ENCODE measurements at regions not wholly inside any gene's neighbourhood (a gene's known extent, or its start where the extent isn't known, plus 50 kb on each side); places are given as distances from the start of the nearest gene placed in this dataset.

- Histone ChIP-seq H3K27me3 (ENCODE audit: insufficient read depth, insufficient read length) (no peaks in the 10 kb centered on the region), H3K4me1 (ENCODE audit: insufficient read depth, insufficient read length) (no peaks in the 10 kb centered on the region), H3K36me3 (ENCODE audit: insufficient read depth, insufficient read length, low read length) (no peaks in the 10 kb centered on the region), H3K4me3 (ENCODE audit: insufficient read length, low read depth) (no peak overlapping the region), H3K9ac (ENCODE audit: insufficient read length, low read depth) (no peak overlapping the region), H3K9me3 (ENCODE audit: insufficient read depth, low read length) (no peaks in the 10 kb centered on the region)
- DNase-seq (ENCODE audit: low read depth, low spot score) = no peak
- TF ChIP-seq ZNF274 (IDR thresholded peaks at IDR 0.05; ENCODE audit: low read depth, low read length) = no peak
- no peak for TF ChIP-seq YY1 (IDR thresholded peaks at IDR 0.05; ENCODE audit: insufficient read depth, insufficient read length)
- no peak for TF ChIP-seq SUZ12 (IDR thresholded peaks at IDR 0.05; ENCODE audit: extremely low read depth, insufficient read depth, insufficient read length)
Observed at GRCh38 chr18:23342506-23342905, 110.6 kb upstream of the RIOK3 start.

- no peaks in the 10 kb centered on the region for H3K4me1 ChIP-seq (ENCODE audit: insufficient read depth, insufficient read length)
- H3K36me3 ChIP-seq (ENCODE audit: insufficient read depth, insufficient read length, low read length) = no peaks in the 10 kb centered on the region
- no peak for DNase-seq (ENCODE audit: low read depth, low spot score)
- H3K9me3 ChIP-seq (ENCODE audit: insufficient read depth, low read length) = no peaks in the 10 kb centered on the region
- H3K4me3 ChIP-seq (ENCODE audit: insufficient read length, low read depth) = no peak overlapping the region
- TF ChIP-seq YY1 (IDR thresholded peaks at IDR 0.05; ENCODE audit: insufficient read depth, insufficient read length) (no peak), ZNF274 (IDR thresholded peaks at IDR 0.05; ENCODE audit: low read depth, low read length) (no peak), SUZ12 (IDR thresholded peaks at IDR 0.05; ENCODE audit: extremely low read depth, insufficient read depth, insufficient read length) (no peak)
- no peak overlapping the region for H3K9ac ChIP-seq (ENCODE audit: insufficient read length, low read depth)
- no peaks in the 10 kb centered on the region for H3K27me3 ChIP-seq (ENCODE audit: insufficient read depth, insufficient read length)
Observed at GRCh38 chr18:23350188-23350587, 102.9 kb upstream of the RIOK3 start.

- no peak for DNase-seq (ENCODE audit: low read depth, low spot score)
- H3K9ac ChIP-seq (ENCODE audit: insufficient read length, low read depth) = no peak overlapping the region
- no peak for TF ChIP-seq YY1 (IDR thresholded peaks at IDR 0.05; ENCODE audit: insufficient read depth, insufficient read length)
- TF ChIP-seq ZNF274 (IDR thresholded peaks at IDR 0.05; ENCODE audit: low read depth, low read length) = no peak
- no peak for TF ChIP-seq SUZ12 (IDR thresholded peaks at IDR 0.05; ENCODE audit: extremely low read depth, insufficient read depth, insufficient read length)
Observed at GRCh38 chr18:23351521-23351920, 101.6 kb upstream of the RIOK3 start.

GRCh38 chr18:23352042-23352441 lies 101.0 kb upstream of the RIOK3 start:
- H3K27me3 ChIP-seq (ENCODE audit: insufficient read depth, insufficient read length) = no peaks in the 10 kb centered on the region
- no peak for TF ChIP-seq SUZ12 (IDR thresholded peaks at IDR 0.05; ENCODE audit: extremely low read depth, insufficient read depth, insufficient read length)
- TF ChIP-seq YY1 (IDR thresholded peaks at IDR 0.05; ENCODE audit: insufficient read depth, insufficient read length) = no peak
- TF ChIP-seq ZNF274 (IDR thresholded peaks at IDR 0.05; ENCODE audit: low read depth, low read length) = no peak
- H3K4me1 ChIP-seq (ENCODE audit: insufficient read depth, insufficient read length) = no peaks in the 10 kb centered on the region
- H3K4me3 ChIP-seq (ENCODE audit: insufficient read length, low read depth) = no peak overlapping the region
- no peak overlapping the region for H3K9ac ChIP-seq (ENCODE audit: insufficient read length, low read depth)
- H3K9me3 ChIP-seq (ENCODE audit: insufficient read depth, low read length) = no peaks in the 10 kb centered on the region
- peaks cover 3% of the 10 kb centered on the region for H3K36me3 ChIP-seq (ENCODE audit: insufficient read depth, insufficient read length, low read length)
- no peak for DNase-seq (ENCODE audit: low read depth, low spot score)

More at GRCh38 chr18:23351521-23351920, 101.6 kb upstream of the RIOK3 start:
- Histone ChIP-seq H3K9me3 (ENCODE audit: insufficient read depth, low read length) (no peaks in the 10 kb centered on the region), H3K4me1 (ENCODE audit: insufficient read depth, insufficient read length) (no peaks in the 10 kb centered on the region), H3K4me3 (ENCODE audit: insufficient read length, low read depth) (no peak overlapping the region), H3K27me3 (ENCODE audit: insufficient read depth, insufficient read length) (no peaks in the 10 kb centered on the region), H3K36me3 (ENCODE audit: insufficient read depth, insufficient read length, low read length) (peaks cover 3% of the 10 kb centered on the region)

DNA sequence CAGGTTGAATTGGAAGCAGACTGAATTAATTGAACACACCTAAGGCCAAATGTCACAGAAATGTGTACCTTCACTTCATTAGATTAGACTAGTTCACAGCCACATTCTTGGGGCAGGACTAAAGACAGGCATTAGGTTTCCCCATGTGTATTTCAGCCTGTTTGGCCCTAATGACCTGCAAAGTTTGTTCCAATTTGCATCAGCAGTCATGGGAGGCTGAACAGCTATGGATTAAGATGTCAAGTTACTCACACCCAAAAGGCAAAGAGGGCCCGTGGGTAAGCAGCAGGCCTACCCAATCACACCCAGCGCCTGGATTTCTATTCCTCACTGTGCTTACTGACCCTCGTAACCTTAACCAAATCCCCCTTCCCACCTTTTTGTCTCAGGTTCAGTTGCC lies 99.6 kb upstream of the RIOK3 start:
- Histone ChIP-seq H3K36me3 (ENCODE audit: insufficient read depth, insufficient read length, low read length) (peaks cover 3% of the 10 kb centered on the region), H3K9ac (ENCODE audit: insufficient read length, low read depth) (no peak overlapping the region), H3K27me3 (ENCODE audit: insufficient read depth, insufficient read length) (no peaks in the 10 kb centered on the region), H3K4me1 (ENCODE audit: insufficient read depth, insufficient read length) (no peaks in the 10 kb centered on the region), H3K9me3 (ENCODE audit: insufficient read depth, low read length) (no peaks in the 10 kb centered on the region), H3K4me3 (ENCODE audit: insufficient read length, low read depth) (no peak overlapping the region)
- no peak for TF ChIP-seq ZNF274 (IDR thresholded peaks at IDR 0.05; ENCODE audit: low read depth, low read length)
- no peak for DNase-seq (ENCODE audit: low read depth, low spot score)

DNA sequence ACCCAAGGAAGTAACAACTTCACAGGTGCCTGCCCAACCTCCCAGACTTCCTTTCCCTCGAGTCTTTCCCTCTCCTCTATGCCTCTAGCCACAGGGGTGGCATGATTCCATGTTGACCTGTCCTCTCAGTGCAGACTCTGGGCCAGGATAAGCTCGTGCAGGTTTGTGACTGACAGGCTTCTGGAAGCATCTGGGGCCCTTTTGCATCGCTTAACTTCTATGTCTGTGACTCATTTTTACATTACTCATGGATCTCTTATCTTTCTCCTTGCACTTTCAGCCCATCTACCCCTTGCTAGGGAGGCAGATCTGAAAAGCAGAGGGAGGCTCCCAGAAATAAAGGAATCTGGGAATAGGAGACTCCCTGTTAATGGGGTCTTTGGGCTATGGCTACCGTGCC lies 98.5 kb upstream of the RIOK3 start:
- H3K4me1 ChIP-seq (ENCODE audit: insufficient read depth, insufficient read length) = no peaks in the 10 kb centered on the region
- peaks cover 3% of the 10 kb centered on the region for H3K36me3 ChIP-seq (ENCODE audit: insufficient read depth, insufficient read length, low read length)
- DNase-seq (ENCODE audit: low read depth, low spot score) = no peak
- H3K27me3 ChIP-seq (ENCODE audit: insufficient read depth, insufficient read length) = no peaks in the 10 kb centered on the region
- H3K4me3 ChIP-seq (ENCODE audit: insufficient read length, low read depth) = no peak overlapping the region
- H3K9ac ChIP-seq (ENCODE audit: insufficient read length, low read depth) = no peak overlapping the region
- H3K9me3 ChIP-seq (ENCODE audit: insufficient read depth, low read length) = no peaks in the 10 kb centered on the region
- no peak for TF ChIP-seq ZNF274 (IDR thresholded peaks at IDR 0.05; ENCODE audit: low read depth, low read length)
- no peak for TF ChIP-seq SUZ12 (IDR thresholded peaks at IDR 0.05; ENCODE audit: extremely low read depth, insufficient read depth, insufficient read length)
- no peak for TF ChIP-seq YY1 (IDR thresholded peaks at IDR 0.05; ENCODE audit: insufficient read depth, insufficient read length)

- Histone ChIP-seq H3K4me3 (ENCODE audit: insufficient read length, low read depth) (no peak overlapping the region), H3K36me3 (ENCODE audit: insufficient read depth, insufficient read length, low read length) (peaks cover 3% of the 10 kb centered on the region), H3K4me1 (ENCODE audit: insufficient read depth, insufficient read length) (no peaks in the 10 kb centered on the region), H3K27me3 (ENCODE audit: insufficient read depth, insufficient read length) (no peaks in the 10 kb centered on the region), H3K9ac (ENCODE audit: insufficient read length, low read depth) (no peak overlapping the region), H3K9me3 (ENCODE audit: insufficient read depth, low read length) (no peaks in the 10 kb centered on the region)
- DNase-seq (ENCODE audit: low read depth, low spot score) = no peak
- TF ChIP-seq SUZ12 (IDR thresholded peaks at IDR 0.05; ENCODE audit: extremely low read depth, insufficient read depth, insufficient read length) (no peak), ZNF274 (IDR thresholded peaks at IDR 0.05; ENCODE audit: low read depth, low read length) (no peak), YY1 (IDR thresholded peaks at IDR 0.05; ENCODE audit: insufficient read depth, insufficient read length) (no peak)
Observed at GRCh38 chr18:23355206-23355605, 97.9 kb upstream of the RIOK3 start.

DNA sequence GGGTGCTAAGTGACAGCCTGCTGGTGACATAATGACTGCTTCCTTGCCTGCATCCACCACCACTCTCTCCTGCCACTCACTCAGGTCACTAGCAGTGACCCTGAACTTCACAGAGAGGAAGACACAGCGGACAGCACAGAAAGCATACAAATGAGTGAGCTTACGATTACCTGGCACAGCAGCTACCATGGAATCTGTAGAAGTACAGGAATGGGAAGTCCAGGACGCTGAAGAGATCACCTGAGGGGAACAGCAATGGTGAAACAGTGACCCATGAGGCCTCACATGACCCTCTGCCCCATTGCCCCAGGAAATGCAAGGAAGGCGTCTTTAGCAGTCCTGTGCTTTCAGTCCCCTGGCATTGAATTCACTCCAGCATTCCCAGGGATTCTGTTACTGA lies 96.7 kb upstream of the RIOK3 start:
- Histone ChIP-seq H3K4me1 (ENCODE audit: insufficient read depth, insufficient read length) (no peaks in the 10 kb centered on the region), H3K9ac (ENCODE audit: insufficient read length, low read depth) (no peak overlapping the region), H3K27me3 (ENCODE audit: insufficient read depth, insufficient read length) (no peaks in the 10 kb centered on the region), H3K36me3 (ENCODE audit: insufficient read depth, insufficient read length, low read length) (peaks cover 3% of the 10 kb centered on the region), H3K9me3 (ENCODE audit: insufficient read depth, low read length) (no peaks in the 10 kb centered on the region), H3K4me3 (ENCODE audit: insufficient read length, low read depth) (no peak overlapping the region)
- no peak for TF ChIP-seq YY1 (IDR thresholded peaks at IDR 0.05; ENCODE audit: insufficient read depth, insufficient read length)
- TF ChIP-seq SUZ12 (IDR thresholded peaks at IDR 0.05; ENCODE audit: extremely low read depth, insufficient read depth, insufficient read length) = no peak
- TF ChIP-seq ZNF274 (IDR thresholded peaks at IDR 0.05; ENCODE audit: low read depth, low read length) = no peak
- no peak for DNase-seq (ENCODE audit: low read depth, low spot score)

Measured in NT2/D1 (cell line).